ENCODE measurements at regions not wholly inside any gene's neighbourhood (a gene's known extent, or its start where the extent isn't known, plus 50 kb on each side); places are given as distances from the start of the nearest gene placed in this dataset.

DNA sequence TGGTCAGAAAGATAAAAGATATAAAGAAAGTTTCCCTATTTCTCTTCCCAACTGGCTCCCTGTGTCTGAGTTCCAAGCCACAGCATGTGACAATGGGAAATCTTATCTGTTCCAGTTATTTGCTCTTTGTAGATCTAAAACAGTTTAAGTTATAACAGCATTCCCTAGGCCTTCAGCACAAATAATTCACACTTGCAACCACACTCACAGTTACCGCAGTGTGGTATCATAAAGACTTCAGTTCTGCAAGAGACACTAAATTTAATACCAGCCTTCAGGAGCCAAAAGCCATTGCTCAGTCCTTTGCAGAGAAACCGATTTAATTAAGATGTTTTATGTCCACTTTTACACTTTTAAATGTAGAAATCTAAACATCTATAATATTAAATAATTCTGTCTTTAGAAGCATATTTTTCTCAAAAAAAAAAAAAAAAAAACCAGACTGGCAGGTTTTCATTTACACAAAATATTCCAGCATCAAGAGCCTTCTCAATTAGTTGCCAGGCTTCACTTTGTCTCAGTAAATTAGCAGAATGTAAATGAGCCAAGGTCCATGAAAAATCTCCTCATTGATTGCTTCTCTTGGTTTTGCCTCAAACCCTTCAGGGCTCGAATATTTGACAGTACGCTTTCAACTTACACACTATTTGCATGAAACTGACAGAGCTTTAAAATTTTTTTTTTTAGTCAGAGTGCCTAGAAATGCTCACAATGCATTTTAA lies 300.0 kb upstream of the DDI1 start:
- no peak for TF ChIP-seq HOXD13 (CRISPR knock-in tag; IDR thresholded peaks at IDR 0.05; ENCODE audit: borderline replicate concordance)
- H3K27ac ChIP-seq (ENCODE audit: extremely low read depth, low read depth, low read length): no peak overlapping the region
- H3K9me3 ChIP-seq (ENCODE audit: control insufficient read depth, insufficient read depth, low read depth, low read length): no peaks in the 10 kb centered on the region
- no peaks in the 10 kb centered on the region for H3K4me1 ChIP-seq (ENCODE audit: control insufficient read depth, insufficient read depth, low read length)
- H3K36me3 ChIP-seq (ENCODE audit: control insufficient read depth in 2 of 2, insufficient read depth in 1 of 2, low read length in 2 of 2): no peaks in the 10 kb centered on the region
- POLR2A ChIA-PET: no interaction called here
- CTCF ChIA-PET: no interaction called here
- no peak overlapping the region for H3K4me3 ChIP-seq (ENCODE audit: low read depth, low read length)

DNA sequence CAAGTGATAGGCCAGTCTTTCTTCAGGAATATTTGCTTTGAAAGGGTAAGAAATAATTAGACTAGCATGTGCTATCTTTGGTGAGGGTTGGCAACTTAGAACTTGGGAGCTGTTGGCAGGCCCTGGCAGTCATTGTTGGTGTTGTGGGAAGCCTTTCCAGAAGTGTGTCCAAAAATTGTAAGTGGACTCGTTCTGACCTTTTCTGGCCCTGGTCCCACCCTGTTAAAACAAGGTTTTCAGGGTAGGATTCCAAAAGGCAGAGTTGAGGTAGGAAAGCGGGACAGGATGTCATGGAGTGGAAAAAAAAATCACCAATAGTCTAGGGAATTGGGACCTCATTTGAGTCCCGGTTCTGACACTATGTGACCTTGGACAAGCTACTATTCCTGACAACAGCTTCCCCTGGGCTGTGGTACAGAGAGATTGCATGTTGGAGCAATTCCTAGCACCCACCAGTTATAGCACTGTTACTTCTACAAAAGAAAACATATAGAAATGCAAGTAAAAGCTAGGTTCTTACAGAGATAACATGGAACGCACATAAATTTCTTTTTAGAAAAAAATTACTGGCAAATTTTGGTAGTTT lies 299.3 kb upstream of the DDI1 start:
- TF ChIP-seq SP2 (tag by site-specific recombination; IDR thresholded peaks at IDR 0.05): no peak
- ChIA-PET POLR2A (no interaction called here), CTCF (no interaction called here)
- Histone ChIP-seq H3K4me1 (ENCODE audit: control insufficient read depth, insufficient read depth, low read length) (no peaks in the 10 kb centered on the region), H3K36me3 (ENCODE audit: control insufficient read depth in 2 of 2, insufficient read depth in 1 of 2, low read length in 2 of 2) (no peaks in the 10 kb centered on the region), H3K9me3 (ENCODE audit: control insufficient read depth, insufficient read depth, low read depth, low read length) (no peaks in the 10 kb centered on the region), H3K27ac (ENCODE audit: extremely low read depth, low read depth, low read length) (no peak overlapping the region), H3K4me3 (ENCODE audit: low read depth, low read length) (no peak overlapping the region)

DNA sequence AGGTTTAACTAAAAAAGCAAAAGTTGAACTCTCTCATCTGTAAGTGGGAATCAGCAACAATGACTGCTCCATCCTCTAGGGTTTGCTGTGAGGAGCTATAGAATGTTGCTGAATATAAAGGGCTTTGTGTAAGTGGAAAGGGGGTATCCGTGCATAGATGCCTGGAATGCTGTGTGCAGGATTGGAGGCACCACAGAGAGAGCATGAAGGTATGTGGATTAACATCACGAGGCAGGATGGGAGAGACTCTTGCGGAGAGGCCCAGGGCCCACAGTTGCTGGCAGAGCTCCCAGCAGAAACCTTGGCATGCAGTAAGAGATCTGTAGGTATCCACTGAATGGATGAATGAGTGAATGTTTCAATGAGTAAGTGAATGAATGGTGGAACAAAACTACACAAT lies 298.7 kb upstream of the DDI1 start:
- no peaks in the 10 kb centered on the region for H3K9me3 ChIP-seq (ENCODE audit: control insufficient read depth, insufficient read depth, low read depth, low read length)
- CTCF ChIA-PET: interaction anchor here (1.3 kb wide), 1 partner anchor 55 kb away, joined by 3 read pairs; no protein-coding TSS in a partner anchor
- no peaks in the 10 kb centered on the region for H3K36me3 ChIP-seq (ENCODE audit: control insufficient read depth in 2 of 2, insufficient read depth in 1 of 2, low read length in 2 of 2)
- no peaks in the 10 kb centered on the region for H3K4me1 ChIP-seq (ENCODE audit: control insufficient read depth, insufficient read depth, low read length)
- POLR2A ChIA-PET: no interaction called here
- no peak for TF ChIP-seq ZNF510 (tag by site-specific recombination; IDR thresholded peaks at IDR 0.05; ENCODE audit: insufficient replicate concordance)
- TF ChIP-seq ZNF768 (tag by site-specific recombination; IDR thresholded peaks at IDR 0.05): no peak
- TF ChIP-seq, protein P1, sequence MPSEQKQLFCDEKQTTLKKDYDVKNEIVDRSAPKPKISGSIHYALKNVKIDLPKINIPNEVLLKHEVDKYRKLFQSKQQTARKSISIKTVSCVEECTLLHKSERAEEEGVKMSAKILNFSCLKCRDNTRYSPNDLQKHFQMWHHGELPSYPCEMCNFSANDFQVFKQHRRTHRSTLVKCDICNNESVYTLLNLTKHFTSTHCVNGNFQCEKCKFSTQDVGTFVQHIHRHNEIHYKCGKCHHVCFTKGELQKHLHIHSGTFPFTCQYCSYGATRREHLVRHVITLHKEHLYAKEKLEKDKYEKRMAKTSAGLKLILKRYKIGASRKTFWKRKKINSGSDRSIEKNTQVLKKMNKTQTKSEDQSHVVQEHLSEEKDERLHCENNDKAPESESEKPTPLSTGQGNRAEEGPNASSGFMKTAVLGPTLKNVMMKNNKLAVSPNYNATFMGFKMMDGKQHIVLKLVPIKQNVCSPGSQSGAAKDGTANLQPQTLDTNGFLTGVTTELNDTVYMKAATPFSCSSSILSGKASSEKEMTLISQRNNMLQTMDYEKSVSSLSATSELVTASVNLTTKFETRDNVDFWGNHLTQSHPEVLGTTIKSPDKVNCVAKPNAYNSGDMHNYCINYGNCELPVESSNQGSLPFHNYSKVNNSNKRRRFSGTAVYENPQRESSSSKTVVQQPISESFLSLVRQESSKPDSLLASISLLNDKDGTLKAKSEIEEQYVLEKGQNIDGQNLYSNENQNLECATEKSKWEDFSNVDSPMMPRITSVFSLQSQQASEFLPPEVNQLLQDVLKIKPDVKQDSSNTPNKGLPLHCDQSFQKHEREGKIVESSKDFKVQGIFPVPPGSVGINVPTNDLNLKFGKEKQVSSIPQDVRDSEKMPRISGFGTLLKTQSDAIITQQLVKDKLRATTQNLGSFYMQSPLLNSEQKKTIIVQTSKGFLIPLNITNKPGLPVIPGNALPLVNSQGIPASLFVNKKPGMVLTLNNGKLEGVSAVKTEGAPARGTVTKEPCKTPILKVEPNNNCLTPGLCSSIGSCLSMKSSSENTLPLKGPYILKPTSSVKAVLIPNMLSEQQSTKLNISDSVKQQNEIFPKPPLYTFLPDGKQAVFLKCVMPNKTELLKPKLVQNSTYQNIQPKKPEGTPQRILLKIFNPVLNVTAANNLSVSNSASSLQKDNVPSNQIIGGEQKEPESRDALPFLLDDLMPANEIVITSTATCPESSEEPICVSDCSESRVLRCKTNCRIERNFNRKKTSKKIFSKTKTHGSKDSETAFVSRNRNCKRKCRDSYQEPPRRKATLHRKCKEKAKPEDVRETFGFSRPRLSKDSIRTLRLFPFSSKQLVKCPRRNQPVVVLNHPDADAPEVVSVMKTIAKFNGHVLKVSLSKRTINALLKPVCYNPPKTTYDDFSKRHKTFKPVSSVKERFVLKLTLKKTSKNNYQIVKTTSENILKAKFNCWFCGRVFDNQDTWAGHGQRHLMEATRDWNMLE (tag by site-specific recombination; conservative IDR thresholded peaks at IDR 0.05; ENCODE audit: low read depth): no peak
- no peak for TF ChIP-seq ZNF791 (tag by site-specific recombination; IDR thresholded peaks at IDR 0.05)
- TF ChIP-seq ZNF426 (tag by site-specific recombination; IDR thresholded peaks at IDR 0.05): no peak
- TF ChIP-seq ZNF48 (tag by site-specific recombination; IDR thresholded peaks at IDR 0.05): no peak
- no peak for TF ChIP-seq KLF7 (tag by site-specific recombination; IDR thresholded peaks at IDR 0.05; ENCODE audit: borderline replicate concordance)
- no peak for TF ChIP-seq ZNF658 (tag by site-specific recombination; IDR thresholded peaks at IDR 0.05)
- no peak for TF ChIP-seq ZNF423 (tag by site-specific recombination; IDR thresholded peaks at IDR 0.05)
- TF ChIP-seq ZSCAN30 (tag by site-specific recombination; IDR thresholded peaks at IDR 0.05): no peak
- TF ChIP-seq ZNF140 (tag by site-specific recombination; IDR thresholded peaks at IDR 0.05): no peak
- no peak for TF ChIP-seq ZNF112 (tag by site-specific recombination; IDR thresholded peaks at IDR 0.05)
- TF ChIP-seq KLF8 (tag by site-specific recombination; IDR thresholded peaks at IDR 0.05): no peak
- no peak for TF ChIP-seq SP2 (tag by site-specific recombination; IDR thresholded peaks at IDR 0.05)
- no peak for TF ChIP-seq ZNF2 (tag by site-specific recombination; IDR thresholded peaks at IDR 0.05)
- TF ChIP-seq, protein P2, sequence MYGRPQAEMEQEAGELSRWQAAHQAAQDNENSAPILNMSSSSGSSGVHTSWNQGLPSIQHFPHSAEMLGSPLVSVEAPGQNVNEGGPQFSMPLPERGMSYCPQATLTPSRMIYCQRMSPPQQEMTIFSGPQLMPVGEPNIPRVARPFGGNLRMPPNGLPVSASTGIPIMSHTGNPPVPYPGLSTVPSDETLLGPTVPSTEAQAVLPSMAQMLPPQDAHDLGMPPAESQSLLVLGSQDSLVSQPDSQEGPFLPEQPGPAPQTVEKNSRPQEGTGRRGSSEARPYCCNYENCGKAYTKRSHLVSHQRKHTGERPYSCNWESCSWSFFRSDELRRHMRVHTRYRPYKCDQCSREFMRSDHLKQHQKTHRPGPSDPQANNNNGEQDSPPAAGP (tag by site-specific recombination; IDR thresholded peaks at IDR 0.05): no peak
- H3K27ac ChIP-seq (ENCODE audit: extremely low read depth, low read depth, low read length): no peak overlapping the region
- no peak overlapping the region for H3K4me3 ChIP-seq (ENCODE audit: low read depth, low read length)

Data from HEK293 (cell line).